Esophagus squamous epithelium (tissue), 5 donors: ENCODE measurements at regions not wholly inside any gene's neighbourhood (a gene's known extent, or its start where the extent isn't known, plus 50 kb on each side); places are given as distances from the start of the nearest gene placed in this dataset.
"Not testable (repeated sequence)": the region's sequence is repeated elsewhere in the genome, so short reads cannot be mapped to it uniquely, and the experiment has no call there.

Experiments
- DNase-seq: peaks from one replicate; lab custom pipeline; 2025; lab: John Stamatoyannopoulos, UW
- H3K27ac ChIP-seq, 4 donors: fragments of 200-600 bp; sonication (generic); one replicate each; pipeline ENCODE4 v1.5.1; 2016 to 2019; ENCODE audit warnings: mild to moderate bottlenecking in 1 of 4
- H3K27me3 ChIP-seq, 4 donors: fragments of 200-600 bp; sonication (generic); 1 replicate in 3 of 4; 2 replicates in 1 of 4; pipeline versions ENCODE4 v1.5.1 to v1.6.0; 2017 to 2021; ENCODE audit warnings: antibody characterized with exemption in 1 of 4
- H3K36me3 ChIP-seq, 3 donors: fragments of 200-600 bp; sonication (generic); one replicate each; pipeline ENCODE4 v1.5.1; 2016 to 2019
- H3K4me1 ChIP-seq, 3 donors: fragments of 200-600 bp; sonication (generic); one replicate each; pipeline ENCODE4 v1.5.1; 2017 to 2019
- H3K4me3 ChIP-seq, 4 donors: fragments of 200-600 bp; sonication (generic); 1 replicate in 3 of 4; 2 replicates in 1 of 4; pipeline ENCODE4 v1.5.1; 2016 to 2019; ENCODE audit warnings: mild to moderate bottlenecking in 2 of 4, moderate library complexity in 1 of 4
- H3K9me3 ChIP-seq, 3 donors: fragments of 200-600 bp; sonication (generic); one replicate each; pipeline ENCODE4 v1.5.1; 2016 to 2019
- CTCF ChIP-seq, 6 experiments: fragments of 450-650 bp in 4 of 6; fragments of 200-600 bp in 2 of 6; sonication (generic) in 2 of 6; IDR thresholded peaks; one replicate each; pipeline ENCODE4 v1.5.1; 2016 to 2019; ENCODE audit warnings: antibody characterized with exemption in 6 of 6, mild to moderate bottlenecking in 4 of 6, moderate library complexity in 4 of 6
- POLR2A ChIP-seq, 4 donors: fragments of 450-650 bp; IDR thresholded peaks; one replicate each; pipeline ENCODE4 v1.6.1; 2017; ENCODE audit warnings: antibody characterized with exemption in 4 of 4, mild to moderate bottlenecking in 4 of 4, moderate library complexity in 3 of 4
- WGBS, 2 donors: methylation state at CpG; one replicate each; pipeline ENCODE4 v1.1.5; 2018; 5-methylcytosine and 5-hydroxymethylcytosine counted together
- intact Hi-C: fragments of 100-400 bp; cut with DNase I; formaldehyde crosslinking; loops from one replicate; pipeline ENCODE4 v1.15.0; 2022
- donor health status: DM: yes; HTN: yes; CAD: no.

- Histone ChIP-seq H3K27ac (no peak overlapping the region), H3K4me3 (no peak overlapping the region), H3K36me3 (no peaks in the 10 kb centered on the region), H3K27me3 (no peaks in the 10 kb centered on the region), H3K4me1 (peaks cover 0 to 8% (median 0%) of the 10 kb centered on the region in 3 donors), H3K9me3 (peaks cover 0 to 5% (median 4%) of the 10 kb centered on the region in 3 donors)
- no peak for DNase-seq
- 31 to 32% methylated on average over 5 of the region's 5 CpGs for WGBS, 2 donors
- TF ChIP-seq POLR2A (IDR thresholded peaks at IDR 0.05): no peak
- no peak for TF ChIP-seq CTCF (IDR thresholded peaks at IDR 0.05)
- intact Hi-C loops: no loop called here
Measured at GRCh38 chr2:129565551-129566109, 413.8 kb upstream of the RAB6C start.

GRCh38 chr2:129570812-129571211, 408.7 kb upstream of the RAB6C start:
- DNase-seq, H3K27ac ChIP-seq, H3K27me3 ChIP-seq, H3K36me3 ChIP-seq, H3K4me3 ChIP-seq, intact Hi-C loops, H3K4me1 ChIP-seq: not testable (repeated sequence)
- 94 to 96% methylated on average over 2 of the region's 2 CpGs for WGBS, 2 donors
- H3K9me3 ChIP-seq: peaks cover 0 to 13% (median 11%) of the 10 kb centered on the region in 3 donors

- Histone ChIP-seq H3K27me3 (no peaks in the 10 kb centered on the region), H3K27ac (no peak overlapping the region), H3K4me1 (no peaks in the 10 kb centered on the region), H3K4me3 (no peak overlapping the region), H3K9me3 (peaks cover 0 to 11% (median 8%) of the 10 kb centered on the region in 3 donors), H3K36me3 (no peaks in the 10 kb centered on the region)
- no peak for DNase-seq
- 75 to 79% methylated on average over 2 of the region's 2 CpGs for WGBS, 2 donors
- TF ChIP-seq POLR2A (IDR thresholded peaks at IDR 0.05) (no peak), CTCF (IDR thresholded peaks at IDR 0.05) (no peak)
- intact Hi-C loops: no loop called here
Measured at GRCh38 chr2:129575431-129575830, 404.0 kb upstream of the RAB6C start.

- no peaks in the 10 kb centered on the region for H3K36me3 ChIP-seq
- no peaks in the 10 kb centered on the region for H3K4me1 ChIP-seq
- H3K27me3 ChIP-seq: no peaks in the 10 kb centered on the region
- no peak overlapping the region for H3K27ac ChIP-seq
- intact Hi-C loops: no loop called here
- H3K4me3 ChIP-seq: no peak overlapping the region
- 73 to 90% methylated on average over 4 of the region's 4 CpGs for WGBS, 2 donors
- no peak for TF ChIP-seq POLR2A (IDR thresholded peaks at IDR 0.05)
- no peak for TF ChIP-seq CTCF (IDR thresholded peaks at IDR 0.05)
- H3K9me3 ChIP-seq: peaks cover 0 to 10% (median 3%) of the 10 kb centered on the region in 3 donors
- DNase-seq: no peak
Measured at GRCh38 chr2:129575880-129576279, 403.6 kb upstream of the RAB6C start.

- H3K27me3 ChIP-seq: no peaks in the 10 kb centered on the region
- no peaks in the 10 kb centered on the region for H3K4me1 ChIP-seq
- WGBS, 2 donors: 55 to 69% methylated on average over 1 of the region's 1 CpG
- no peak for DNase-seq
- TF ChIP-seq POLR2A (IDR thresholded peaks at IDR 0.05): no peak
- TF ChIP-seq CTCF (IDR thresholded peaks at IDR 0.05): no peak
- H3K27ac ChIP-seq: no peak overlapping the region
- no peaks in the 10 kb centered on the region for H3K36me3 ChIP-seq
- peaks cover 0 to 12% (median 0%) of the 10 kb centered on the region in 3 donors for H3K9me3 ChIP-seq
- intact Hi-C loops: no loop called here
- no peak overlapping the region for H3K4me3 ChIP-seq
Measured at GRCh38 chr2:129580001-129580400, 399.5 kb upstream of the RAB6C start.

GRCh38 chr2:129585760-129586159, 393.7 kb upstream of the RAB6C start:
- no peak for TF ChIP-seq CTCF (IDR thresholded peaks at IDR 0.05)
- TF ChIP-seq POLR2A (IDR thresholded peaks at IDR 0.05): no peak
- no peak for DNase-seq
- H3K4me3 ChIP-seq: no peak overlapping the region
- intact Hi-C loops: no loop called here
- H3K27ac ChIP-seq: no peak overlapping the region
- H3K4me1 ChIP-seq: no peaks in the 10 kb centered on the region
- H3K27me3 ChIP-seq: peaks cover 0 to 15% (median 0%) of the 10 kb centered on the region in 4 donors
- no peaks in the 10 kb centered on the region for H3K36me3 ChIP-seq
- H3K9me3 ChIP-seq: peaks cover 0 to 11% (median 0%) of the 10 kb centered on the region in 3 donors
